ENCODE measurements at regions not wholly inside any gene's neighbourhood (a gene's known extent, or its start where the extent isn't known, plus 50 kb on each side); places are given as distances from the start of the nearest gene placed in this dataset.
A peak's percentile ranks its signal among the peaks of the same experiment; 100 is the strongest.
"Not testable (repeated sequence)": the region's sequence is repeated elsewhere in the genome, so short reads cannot be mapped to it uniquely, and the experiment has no call there.

- no peak overlapping the region for H3K4me3 ChIP-seq (ENCODE audit: low read length)
- no peak for TF ChIP-seq CTCF (conservative IDR thresholded peaks at IDR 0.05; ENCODE audit: low read length)
- DNase-seq (ENCODE audit: low read depth): no peak
Observed at GRCh38 chr6:144667532-144668503, 382.7 kb downstream of the UTRN start.

GRCh38 chr6:144670259-144670658, 385.1 kb downstream of the UTRN start:
- not testable (repeated sequence) for H3K4me3 ChIP-seq (ENCODE audit: low read length); DNase-seq (ENCODE audit: low read depth)

- no peak for DNase-seq (ENCODE audit: low read depth)
- no peak for TF ChIP-seq CTCF (conservative IDR thresholded peaks at IDR 0.05; ENCODE audit: low read length)
- no peak overlapping the region for H3K4me3 ChIP-seq (ENCODE audit: low read length)
Observed at GRCh38 chr6:144673807-144674206, 388.7 kb downstream of the UTRN start.

GRCh38 chr6:144675231-144675861, 390.2 kb downstream of the UTRN start:
- H3K4me3 ChIP-seq (ENCODE audit: low read length): no peak overlapping the region
- peak; percentile 64 for DNase-seq (ENCODE audit: low read depth)
- no peak for TF ChIP-seq CTCF (conservative IDR thresholded peaks at IDR 0.05; ENCODE audit: low read length)

- DNase-seq (ENCODE audit: low read depth); H3K4me3 ChIP-seq (ENCODE audit: low read length): not testable (repeated sequence)
Observed at GRCh38 chr6:144676310-144676709, 391.2 kb downstream of the UTRN start.

GRCh38 chr6:144677263-144677662, 392.1 kb downstream of the UTRN start:
- DNase-seq (ENCODE audit: low read depth); H3K4me3 ChIP-seq (ENCODE audit: low read length): not testable (repeated sequence)

- peak; percentile 77 for DNase-seq (ENCODE audit: low read depth)
Observed at GRCh38 chr6:144678844-144679243, 393.7 kb downstream of the UTRN start.

GRCh38 chr6:144681334-144681733, 396.2 kb downstream of the UTRN start:
- TF ChIP-seq CTCF (conservative IDR thresholded peaks at IDR 0.05; ENCODE audit: low read length): no peak
- DNase-seq (ENCODE audit: low read depth): no peak
- no peak overlapping the region for H3K4me3 ChIP-seq (ENCODE audit: low read length)

More at GRCh38 chr6:144678844-144679243, 393.7 kb downstream of the UTRN start:
- TF ChIP-seq CTCF (conservative IDR thresholded peaks at IDR 0.05; ENCODE audit: low read length): no peak
- H3K4me3 ChIP-seq (ENCODE audit: low read length): no peak overlapping the region

All from AG10803 (cell line).